Spleen (tissue), 11 donors: ENCODE measurements at regions not wholly inside any gene's neighbourhood (a gene's known extent, or its start where the extent isn't known, plus 50 kb on each side); places are given as distances from the start of the nearest gene placed in this dataset.

Source experiments
- DNase-seq: peaks from one replicate; pipeline ENCODE4 v3.0.0-alpha.2; 2020
- H3K27ac ChIP-seq, 8 donors: fragments of 200-600 bp; sonication (generic) in 7 of 8; 1 replicate in 4 of 8; 2 replicates in 4 of 8; pipeline versions ENCODE4 v1.5.0 to v1.8.0; 2016 to 2021; ENCODE audit warnings: inconsistent platforms in 4 of 8, mild to moderate bottlenecking in 4 of 8, moderate library complexity in 1 of 8
- H3K27me3 ChIP-seq, 7 donors: fragments of 200-600 bp; sonication (generic) in 6 of 7; replicated peaks in 1 of 7; 1 replicate in 4 of 7; 2 replicates in 3 of 7; pipeline versions ENCODE4 v1.5.0 to v1.8.0; 2016 to 2021; ENCODE audit warnings: inconsistent platforms in 3 of 7, mild to moderate bottlenecking in 1 of 7
- H3K36me3 ChIP-seq, 6 donors: fragments of 200-600 bp; sonication (generic) in 5 of 6; 1 replicate in 4 of 6; 2 replicates in 2 of 6; pipeline versions ENCODE4 v1.5.0 to v1.8.0; 2016 to 2021; ENCODE audit warnings: inconsistent platforms in 2 of 6
- H3K4me1 ChIP-seq, 6 donors: fragments of 200-600 bp; sonication (generic) in 5 of 6; 1 replicate in 3 of 6; 2 replicates in 3 of 6; pipeline versions ENCODE4 v1.5.0 to v1.8.0; 2016 to 2021; ENCODE audit warnings: inconsistent platforms in 3 of 6
- H3K4me3 ChIP-seq, 8 donors: fragments of 200-600 bp; sonication (generic) in 7 of 8; 1 replicate in 4 of 8; 2 replicates in 4 of 8; pipeline versions ENCODE4 v1.5.0 to v1.8.0; 2016 to 2021; ENCODE audit warnings: inconsistent platforms in 4 of 8, mild to moderate bottlenecking in 4 of 8, moderate library complexity in 2 of 8
- H3K9me3 ChIP-seq, 8 donors: fragments of 200-600 bp; sonication (generic) in 7 of 8; 1 replicate in 4 of 8; 2 replicates in 4 of 8; pipeline versions ENCODE4 v1.5.0 to v1.8.0; 2016 to 2021; ENCODE audit warnings: inconsistent platforms in 4 of 8
- CTCF ChIP-seq, 11 experiments: fragments of 200-600 bp in 7 of 11; fragments of 450-650 bp in 4 of 11; sonication (generic) in 4 of 11; IDR thresholded peaks in 8 of 11; conservative IDR thresholded peaks in 3 of 11; 1 replicate in 7 of 11; 2 replicates in 4 of 11; pipeline versions ENCODE4 v1.4.0 to v1.8.0; 2016 to 2021; ENCODE audit warnings: antibody characterized with exemption in 11 of 11, inconsistent platforms in 4 of 11, mild to moderate bottlenecking in 1 of 11
- POLR2A ChIP-seq, 3 donors: fragments of 450-650 bp; IDR thresholded peaks; one replicate each; pipeline ENCODE4 v1.5.1; 2017; ENCODE audit warnings: antibody characterized with exemption in 3 of 3, mild to moderate bottlenecking in 1 of 3
- POLR2AphosphoS5 ChIP-seq, 3 donors: sonication (generic); formaldehyde crosslinking; IDR thresholded peaks; one replicate each; pipeline ENCODE4 v1.5.1; 2017; ENCODE audit warnings: antibody characterized with exemption in 3 of 3
- WGBS, 5 donors: extraction: QIAGEN DNeasy Blood & Tissue Kit in 3 of 5; methylation state at CpG; one replicate each; pipeline versions ENCODE4 v1.1.5 to v1.1.7; 2013 to 2018; 5-methylcytosine and 5-hydroxymethylcytosine counted together
- intact Hi-C: fragments of 100-400 bp; cut with DNase I; formaldehyde crosslinking; loops from one replicate; pipeline ENCODE4 v1.15.0; 2023; ENCODE audit warnings: low total_unique reads
- donor health status: healthy with polysubstance abuse.
- donor health status: DM: no; HTN: no; CAD: no; lungs with moderate emphysema.
- donor health status: DM: no; HTN: no; CAD: no.
- donor health status: Bipolar disorder and iron deficiency.
- donor health status: healthy.
- donor health status: DM: no; HTN: no; CAD: no.
- donor health status: DM: yes; HTN: yes; CAD: no.

GRCh38 chr3:151644986-151645385 is 88.7 kb upstream of the AADACL2 start:
- Histone ChIP-seq H3K36me3 (no peaks in the 10 kb centered on the region), H3K27me3 (no peaks in the 10 kb centered on the region), H3K9me3 (no peaks in the 10 kb centered on the region), H3K4me3 (no peak overlapping the region), H3K27ac (no peak overlapping the region), H3K4me1 (no peaks in the 10 kb centered on the region)
- intact Hi-C loops: no loop called here
- TF ChIP-seq CTCF (IDR thresholded peaks at IDR 0.05 in 8 of 11, conservative IDR thresholded peaks at IDR 0.05 in 3 of 11): no peak
- no peak for TF ChIP-seq POLR2AphosphoS5 (IDR thresholded peaks at IDR 0.05)
- no peak for TF ChIP-seq POLR2A (IDR thresholded peaks at IDR 0.05)
- no peak for DNase-seq

DNA sequence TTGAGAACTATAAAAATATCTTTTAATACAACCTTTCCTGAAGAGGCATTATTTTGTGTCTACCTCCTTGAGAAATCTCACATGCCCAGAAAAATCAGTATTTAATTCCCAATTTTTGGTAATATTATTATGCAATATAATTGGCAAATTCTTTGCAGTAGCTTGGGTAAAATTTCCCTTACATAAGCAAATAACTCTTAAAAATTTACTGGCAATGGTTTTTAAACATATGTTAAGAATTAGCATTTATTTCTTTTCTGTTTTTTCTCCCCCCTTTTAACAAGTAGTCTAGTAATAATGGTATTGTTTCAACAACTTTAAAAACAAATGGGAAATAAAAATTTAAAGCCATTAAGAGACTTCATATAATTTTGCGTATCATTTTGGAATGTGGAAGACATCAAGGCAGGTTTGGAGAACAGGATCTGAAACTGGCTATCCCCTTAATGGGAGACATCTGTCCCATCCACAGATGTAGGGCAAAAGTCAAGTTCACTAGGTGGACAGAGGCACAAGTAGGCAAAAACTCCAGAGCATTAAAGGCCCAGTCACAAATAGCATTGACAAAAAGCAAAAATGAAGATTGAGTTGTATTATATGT is 89.6 kb upstream of the AADACL2 start:
- TF ChIP-seq POLR2AphosphoS5 (IDR thresholded peaks at IDR 0.05): no peak
- no peak for TF ChIP-seq CTCF (IDR thresholded peaks at IDR 0.05 in 8 of 11, conservative IDR thresholded peaks at IDR 0.05 in 3 of 11)
- TF ChIP-seq POLR2A (IDR thresholded peaks at IDR 0.05): no peak
- intact Hi-C loops: no loop called here
- H3K4me3 ChIP-seq: no peak overlapping the region
- no peaks in the 10 kb centered on the region for H3K36me3 ChIP-seq
- H3K27me3 ChIP-seq: no peaks in the 10 kb centered on the region
- H3K4me1 ChIP-seq: no peaks in the 10 kb centered on the region
- DNase-seq: no peak
- H3K27ac ChIP-seq: no peak overlapping the region
- 94 to 98% (median 95%) methylated on average over 1 of the region's 1 CpG for WGBS, 5 donors
- H3K9me3 ChIP-seq: no peaks in the 10 kb centered on the region

- H3K4me3 ChIP-seq: no peak overlapping the region
- intact Hi-C loops: no loop called here
- H3K27me3 ChIP-seq: no peaks in the 10 kb centered on the region
- 67 to 84% (median 81%) methylated on average over 2 of the region's 2 CpGs for WGBS, 5 donors
- H3K4me1 ChIP-seq: no peaks in the 10 kb centered on the region
- DNase-seq: no peak
- no peak overlapping the region for H3K27ac ChIP-seq
- no peak for TF ChIP-seq POLR2AphosphoS5 (IDR thresholded peaks at IDR 0.05)
- TF ChIP-seq POLR2A (IDR thresholded peaks at IDR 0.05): no peak
- no peak for TF ChIP-seq CTCF (IDR thresholded peaks at IDR 0.05 in 8 of 11, conservative IDR thresholded peaks at IDR 0.05 in 3 of 11)
- no peaks in the 10 kb centered on the region for H3K36me3 ChIP-seq
- no peaks in the 10 kb centered on the region for H3K9me3 ChIP-seq
Observed at GRCh38 chr3:151639418-151639740, 94.3 kb upstream of the AADACL2 start.

DNA sequence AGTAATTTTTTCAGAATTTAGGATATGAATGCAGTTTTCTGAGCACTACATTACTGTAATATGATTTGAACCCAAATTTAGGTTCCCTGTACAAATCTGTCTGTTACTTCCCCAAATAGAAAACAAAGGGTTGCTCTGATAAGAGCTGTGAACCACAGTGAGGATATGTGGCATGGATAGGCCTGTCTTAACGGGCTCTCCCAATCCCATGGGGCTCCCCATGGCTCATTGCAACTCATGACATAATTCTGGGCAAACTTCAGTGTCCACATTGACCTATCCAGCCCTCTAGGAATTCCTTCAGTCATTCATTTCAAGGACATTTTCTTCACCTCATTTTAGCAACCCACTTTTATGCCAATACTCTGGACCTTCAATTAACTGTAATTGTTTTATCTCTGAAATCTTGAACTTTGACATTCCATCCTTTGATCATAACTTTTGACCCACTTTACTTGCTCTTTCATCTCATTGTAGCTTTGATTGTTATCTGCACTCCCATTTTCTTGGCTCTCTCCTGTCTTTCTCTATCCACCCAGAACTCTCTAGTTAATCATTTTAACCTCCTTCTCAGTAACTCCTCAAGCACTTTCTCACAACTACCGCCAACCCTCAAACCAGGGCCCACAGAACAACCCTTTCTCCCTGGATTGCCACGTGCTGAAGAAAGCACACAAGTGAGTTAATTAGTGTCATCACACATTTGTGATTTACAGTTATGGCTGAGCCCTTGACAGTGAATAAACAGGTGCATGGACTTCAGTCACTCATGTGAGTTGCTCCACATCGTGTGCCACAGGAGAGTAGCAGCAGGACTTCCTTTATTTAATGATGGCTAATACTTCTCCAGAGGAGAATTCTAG is 94.9 kb upstream of the AADACL2 start:
- 49 to 63% (median 58%) methylated on average over 4 of the region's 4 CpGs for WGBS, 5 donors
- Histone ChIP-seq H3K36me3 (no peaks in the 10 kb centered on the region), H3K27ac (no peak overlapping the region), H3K4me3 (no peak overlapping the region), H3K9me3 (no peaks in the 10 kb centered on the region), H3K4me1 (no peaks in the 10 kb centered on the region), H3K27me3 (no peaks in the 10 kb centered on the region)
- no peak for DNase-seq
- intact Hi-C loops: no loop called here
- TF ChIP-seq CTCF (IDR thresholded peaks at IDR 0.05 in 8 of 11, conservative IDR thresholded peaks at IDR 0.05 in 3 of 11) (no peak), POLR2A (IDR thresholded peaks at IDR 0.05) (no peak), POLR2AphosphoS5 (IDR thresholded peaks at IDR 0.05) (no peak)
